Fibroblast of lung (primary cell): ENCODE measurements at regions not wholly inside any gene's neighbourhood (a gene's known extent, or its start where the extent isn't known, plus 50 kb on each side); places are given as distances from the start of the nearest gene placed in this dataset.
"Not testable (repeated sequence)": the region's sequence is repeated elsewhere in the genome, so short reads cannot be mapped to it uniquely, and the experiment has no call there.

Source experiments
- DNase-seq, 2 donors: peaks; one replicate each; pipeline versions ENCODE4 v3.0.0 to v3.0.0-alpha.2; 2010; ENCODE audit warnings: low read depth in 2 of 2
- H2AFZ ChIP-seq: 2 replicates; pipeline ENCODE4 v1.5.1; 2012; ENCODE audit warnings: low read length, control low read depth, inconsistent platforms
- H3K27ac ChIP-seq: 2 replicates; pipeline ENCODE4 v1.5.1; 2011; ENCODE audit warnings: low read length, control low read depth; ENCODE audit not compliant: insufficient read depth
- H3K27me3 ChIP-seq: 2 replicates; pipeline ENCODE4 v1.5.1; 2011; ENCODE audit warnings: mild to moderate bottlenecking, low read length; ENCODE audit not compliant: control insufficient read depth, insufficient read depth
- H3K36me3 ChIP-seq: 2 replicates; pipeline ENCODE4 v1.5.1; 2011; ENCODE audit warnings: low read length; ENCODE audit not compliant: control insufficient read depth, insufficient read depth
- H3K4me1 ChIP-seq: 2 replicates; pipeline ENCODE4 v1.5.1; 2011; ENCODE audit warnings: low read length; ENCODE audit not compliant: control insufficient read depth, insufficient read depth; ENCODE audit errors: extremely low read depth
- H3K4me2 ChIP-seq: 2 replicates; pipeline ENCODE4 v1.5.1; 2011; ENCODE audit warnings: low read length, control low read depth; ENCODE audit not compliant: insufficient read depth; ENCODE audit errors: extremely low read depth
- H3K4me3 ChIP-seq, 4 experiments: fragments of 200-600 bp in 1 of 4; sonication (generic) in 1 of 4; replicated peaks in 1 of 4; 2 replicates each; pipeline ENCODE4 v1.5.1; 2011 to 2016; ENCODE audit warnings: low read length in 4 of 4, low read depth in 3 of 4, mild to moderate bottlenecking in 3 of 4, control low read depth in 2 of 4, inconsistent platforms in 1 of 4, mixed read lengths in 1 of 4; ENCODE audit not compliant: insufficient read depth in 1 of 4; ENCODE audit errors: control extremely low read depth in 1 of 4
- H3K79me2 ChIP-seq: 2 replicates; pipeline ENCODE4 v1.5.1; 2012; ENCODE audit warnings: mild to moderate bottlenecking, low read length, inconsistent platforms; ENCODE audit not compliant: control insufficient read depth, insufficient read depth
- H3K9ac ChIP-seq: 2 replicates; pipeline ENCODE4 v1.5.1; 2011; ENCODE audit warnings: mild to moderate bottlenecking, low read length, control low read depth; ENCODE audit not compliant: insufficient read depth
- H3K9me3 ChIP-seq: 2 replicates; pipeline ENCODE4 v1.5.1; 2012; ENCODE audit warnings: low read depth, low read length; ENCODE audit not compliant: control insufficient read depth, insufficient read depth
- H4K20me1 ChIP-seq: 2 replicates; pipeline ENCODE4 v1.5.1; 2011; ENCODE audit warnings: low read length; ENCODE audit not compliant: control insufficient read depth, insufficient read depth; ENCODE audit errors: extremely low read depth
- CTCF ChIP-seq, 2 donors: IDR thresholded peaks in 1 of 2; conservative IDR thresholded peaks in 1 of 2; 1 replicate in 1 of 2; 2 replicates in 1 of 2; pipeline ENCODE4 v1.5.1; 2011 to 2012; ENCODE audit warnings: low read length in 2 of 2, control low read depth in 1 of 2, inconsistent platforms in 1 of 2, low read depth in 1 of 2, mild to moderate bottlenecking in 1 of 2
- EZH2 ChIP-seq: IDR thresholded peaks from 2 replicates; pipeline ENCODE4 v1.5.1; 2012; ENCODE audit warnings: low read length, control low read depth, mild to moderate bottlenecking; ENCODE audit errors: missing control alignments

- no peaks in the 10 kb centered on the region for H3K9me3 ChIP-seq
- TF ChIP-seq EZH2 (no peak), CTCF (conservative IDR thresholded peaks at IDR 0.05 in 1 of 2, IDR thresholded peaks at IDR 0.05 in 1 of 2; ENCODE audit: low read depth in 1 of 2, low read length in 2 of 2) (no peak)
- H3K4me2 ChIP-seq: no peak overlapping the region
- no peaks in the 10 kb centered on the region for H3K36me3 ChIP-seq
- H2AFZ ChIP-seq: no peak overlapping the region
- no peak overlapping the region for H3K27ac ChIP-seq
- H3K9ac ChIP-seq: no peak overlapping the region
- no peaks in the 10 kb centered on the region for H4K20me1 ChIP-seq
- DNase-seq: no peak
- H3K4me3 ChIP-seq: no peak overlapping the region
- no peaks in the 10 kb centered on the region for H3K27me3 ChIP-seq
- H3K79me2 ChIP-seq: no peaks in the 10 kb centered on the region
- H3K4me1 ChIP-seq: no peaks in the 10 kb centered on the region
Observed at GRCh38 chr9:28136113-28136512, 562.8 kb upstream of the C9orf72 start.

- H3K9me3 ChIP-seq, H4K20me1 ChIP-seq, H3K27me3 ChIP-seq, H3K79me2 ChIP-seq, DNase-seq, H3K27ac ChIP-seq, H3K4me3 ChIP-seq, H3K9ac ChIP-seq, H3K4me2 ChIP-seq, H2AFZ ChIP-seq, H3K36me3 ChIP-seq, H3K4me1 ChIP-seq: not testable (repeated sequence)
Observed at GRCh38 chr9:28147430-28147829, 574.1 kb upstream of the C9orf72 start.

GRCh38 chr9:28147923-28148597, 574.8 kb upstream of the C9orf72 start:
- H3K36me3 ChIP-seq, H3K4me2 ChIP-seq, H3K79me2 ChIP-seq, H3K4me3 ChIP-seq, H3K27me3 ChIP-seq, H2AFZ ChIP-seq, H3K9ac ChIP-seq, H3K9me3 ChIP-seq, H3K4me1 ChIP-seq, DNase-seq, H4K20me1 ChIP-seq, H3K27ac ChIP-seq: not testable (repeated sequence)

GRCh38 chr9:28149361-28150050, 576.2 kb upstream of the C9orf72 start:
- H3K4me2 ChIP-seq, H2AFZ ChIP-seq, H3K9me3 ChIP-seq, H3K4me1 ChIP-seq, H3K79me2 ChIP-seq, H4K20me1 ChIP-seq, H3K4me3 ChIP-seq, H3K9ac ChIP-seq, H3K27ac ChIP-seq, H3K27me3 ChIP-seq, H3K36me3 ChIP-seq, DNase-seq: not testable (repeated sequence)
